Duodenal mucosa (tissue), 2 donors: ENCODE measurements at regions not wholly inside any gene's neighbourhood (a gene's known extent, or its start where the extent isn't known, plus 50 kb on each side); places are given as distances from the start of the nearest gene placed in this dataset.

Experiments used
- H3K27ac ChIP-seq: one replicate; pipeline ENCODE4 v1.7.0; 2013; ENCODE audit warnings: low read depth, low read length
- H3K27me3 ChIP-seq, 2 donors: one replicate each; pipeline ENCODE4 v1.7.0; 2013; ENCODE audit warnings: low read length in 2 of 2, control low read depth in 1 of 2; ENCODE audit not compliant: insufficient read depth in 2 of 2, control insufficient read depth in 1 of 2
- H3K36me3 ChIP-seq, 2 donors: one replicate each; pipeline ENCODE4 v1.7.0; 2013; ENCODE audit warnings: low read length in 2 of 2, control low read depth in 1 of 2; ENCODE audit not compliant: insufficient read depth in 2 of 2, control insufficient read depth in 1 of 2
- H3K4me1 ChIP-seq, 2 donors: one replicate each; pipeline ENCODE4 v1.7.0; 2013; ENCODE audit warnings: low read length in 2 of 2, control low read depth in 1 of 2; ENCODE audit not compliant: insufficient read depth in 2 of 2, control insufficient read depth in 1 of 2
- H3K4me3 ChIP-seq, 2 donors: one replicate each; pipeline ENCODE4 v1.7.0; 2013; ENCODE audit warnings: low read length in 2 of 2, low read depth in 1 of 2
- H3K9ac ChIP-seq, 2 donors: one replicate each; pipeline ENCODE4 v1.7.0; 2013; ENCODE audit warnings: low read length in 2 of 2, low read depth in 1 of 2
- H3K9me3 ChIP-seq, 2 donors: one replicate each; pipeline ENCODE4 v1.7.0; 2013; ENCODE audit warnings: low read length in 2 of 2, control low read depth in 1 of 2; ENCODE audit not compliant: control insufficient read depth in 1 of 2

DNA sequence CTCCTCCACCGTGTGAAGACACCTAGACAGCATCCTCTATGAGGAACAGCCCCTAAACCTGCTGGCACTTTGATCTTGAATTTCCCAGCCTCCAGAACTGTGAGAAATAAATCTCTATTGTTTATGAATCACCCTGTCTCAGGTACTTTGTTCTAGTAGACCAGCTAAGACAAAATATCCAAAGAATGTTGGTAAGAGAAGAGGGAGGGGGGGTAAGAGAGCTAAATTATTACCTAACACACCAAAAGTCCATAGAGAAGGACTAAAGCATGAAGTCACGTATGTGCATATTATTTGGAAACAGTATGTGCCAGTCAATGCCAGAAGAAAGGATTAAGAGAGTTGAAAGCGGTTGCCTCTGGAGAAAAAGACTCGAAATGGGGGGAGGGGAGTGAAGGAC, 211.0 kb downstream of the SP3 start:
- Histone ChIP-seq H3K4me3 (no peak overlapping the region), H3K36me3 (no peaks in the 10 kb centered on the region), H3K9ac (no peak overlapping the region), H3K27ac (no peak overlapping the region), H3K9me3 (no peaks in the 10 kb centered on the region), H3K4me1 (peaks cover 4% of the 10 kb centered on the region in 2 donors), H3K27me3 (no peaks in the 10 kb centered on the region)

GRCh38 chr2:173754837-173755236, 210.3 kb downstream of the SP3 start:
- Histone ChIP-seq H3K4me1 (peaks cover 4% of the 10 kb centered on the region in 2 donors), H3K9ac (no peak overlapping the region), H3K27me3 (no peaks in the 10 kb centered on the region), H3K4me3 (no peak overlapping the region), H3K36me3 (no peaks in the 10 kb centered on the region), H3K9me3 (no peaks in the 10 kb centered on the region), H3K27ac (no peak overlapping the region)

- Histone ChIP-seq H3K9ac (no peak overlapping the region), H3K9me3 (no peaks in the 10 kb centered on the region), H3K36me3 (no peaks in the 10 kb centered on the region), H3K4me3 (no peak overlapping the region), H3K27me3 (no peaks in the 10 kb centered on the region), H3K4me1 (peaks cover 4% of the 10 kb centered on the region in 2 donors), H3K27ac (no peak overlapping the region)
Observed at GRCh38 chr2:173755798-173756197, 209.4 kb downstream of the SP3 start.

DNA sequence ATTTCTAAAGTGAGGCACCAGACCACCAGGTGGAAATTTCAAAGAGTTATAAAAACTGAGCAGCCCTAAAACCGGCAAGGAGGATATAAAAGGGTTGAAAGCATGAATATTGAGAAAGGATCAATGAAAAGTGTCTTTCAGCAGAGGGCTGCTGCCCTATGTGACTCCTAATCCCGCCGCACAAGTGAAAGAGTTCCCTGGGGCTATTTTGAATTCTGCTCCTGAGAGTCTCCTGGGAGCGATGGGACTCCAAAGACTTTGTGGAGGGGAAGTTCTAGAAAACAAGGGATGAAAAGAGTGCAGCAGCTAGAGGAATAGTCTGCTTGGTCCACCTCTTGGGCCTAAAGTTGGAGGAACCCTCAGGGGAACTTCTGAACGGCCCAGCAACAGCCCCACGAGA, 205.2 kb downstream of the SP3 start:
- no peak overlapping the region for H3K9ac ChIP-seq
- peaks cover 3 to 4% of the 10 kb centered on the region in 2 donors for H3K4me1 ChIP-seq
- H3K9me3 ChIP-seq = no peaks in the 10 kb centered on the region
- no peaks in the 10 kb centered on the region for H3K36me3 ChIP-seq
- H3K4me3 ChIP-seq = no peak overlapping the region
- no peaks in the 10 kb centered on the region for H3K27me3 ChIP-seq
- no peak overlapping the region for H3K27ac ChIP-seq

DNA sequence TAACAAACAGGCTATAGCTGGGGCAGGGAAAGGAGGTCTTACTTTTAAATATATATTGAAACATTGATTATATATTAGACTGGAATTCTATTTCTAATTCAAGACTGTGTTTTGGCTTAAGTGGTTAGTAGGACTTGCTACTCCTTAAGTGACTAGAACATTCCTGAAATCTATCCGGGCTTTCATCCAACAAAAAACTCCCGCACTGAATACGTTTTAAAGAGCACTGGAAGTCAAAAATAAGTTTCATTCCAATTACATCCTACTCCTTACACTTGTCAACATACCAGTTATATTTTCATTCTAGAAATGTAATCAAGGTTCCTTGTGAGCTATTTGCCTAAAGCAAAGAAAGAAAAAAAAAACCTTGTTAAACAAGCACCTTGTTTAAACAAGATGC, 204.6 kb downstream of the SP3 start:
- Histone ChIP-seq H3K27me3 (no peaks in the 10 kb centered on the region), H3K9me3 (no peaks in the 10 kb centered on the region), H3K9ac (no peak overlapping the region), H3K36me3 (no peaks in the 10 kb centered on the region), H3K27ac (no peak overlapping the region), H3K4me1 (no peaks in the 10 kb centered on the region), H3K4me3 (no peak overlapping the region)

DNA sequence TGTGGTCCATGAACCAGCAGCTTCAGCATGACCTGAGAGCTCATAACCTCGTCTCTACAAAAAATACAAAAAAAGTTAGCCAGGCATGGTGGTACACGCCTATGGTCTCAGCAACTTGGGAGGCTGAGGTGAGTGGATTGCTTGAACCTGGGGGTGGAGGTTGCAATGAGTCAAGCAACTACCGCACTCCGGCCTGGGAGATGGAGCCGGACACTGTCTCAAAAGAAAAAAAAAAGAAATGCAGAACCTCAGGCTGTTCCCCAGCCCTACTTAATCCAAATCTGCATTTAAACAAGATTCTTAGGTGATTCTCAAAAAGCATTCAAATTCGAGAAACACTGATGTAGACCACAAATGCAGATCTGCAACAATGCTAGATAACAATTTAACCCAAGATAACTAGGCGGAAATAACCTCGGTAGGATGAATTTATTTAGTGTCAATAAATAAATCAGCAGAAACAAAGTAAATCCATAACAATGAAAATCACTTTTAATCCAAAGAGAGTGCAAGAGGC, 203.5 kb downstream of the SP3 start:
- Histone ChIP-seq H3K9me3 (no peaks in the 10 kb centered on the region), H3K27me3 (no peaks in the 10 kb centered on the region), H3K27ac (no peak overlapping the region), H3K4me1 (no peaks in the 10 kb centered on the region), H3K4me3 (no peak overlapping the region), H3K9ac (no peak overlapping the region), H3K36me3 (no peaks in the 10 kb centered on the region)

DNA sequence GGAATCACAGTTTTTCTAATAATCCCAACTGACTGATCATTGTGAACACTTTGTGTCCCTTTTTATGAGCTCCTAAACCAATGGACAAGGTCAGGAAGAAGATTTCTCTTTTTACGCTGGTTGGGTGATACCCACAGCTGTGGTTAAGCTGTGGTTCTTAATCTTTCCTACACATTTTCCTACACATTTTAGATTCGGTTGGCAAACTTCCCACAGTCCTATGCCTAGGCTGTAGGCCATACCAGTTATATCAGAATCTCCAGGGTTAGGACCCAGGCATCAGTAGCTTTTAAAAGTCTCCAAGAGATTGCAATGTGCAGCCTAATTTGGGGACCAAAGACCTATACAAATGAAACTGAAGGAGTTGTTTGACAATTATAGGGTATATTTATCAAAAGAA, 203.0 kb downstream of the SP3 start:
- Histone ChIP-seq H3K4me3 (no peak overlapping the region), H3K4me1 (no peaks in the 10 kb centered on the region), H3K36me3 (no peaks in the 10 kb centered on the region), H3K9me3 (no peaks in the 10 kb centered on the region), H3K27me3 (no peaks in the 10 kb centered on the region), H3K9ac (no peak overlapping the region), H3K27ac (no peak overlapping the region)

DNA sequence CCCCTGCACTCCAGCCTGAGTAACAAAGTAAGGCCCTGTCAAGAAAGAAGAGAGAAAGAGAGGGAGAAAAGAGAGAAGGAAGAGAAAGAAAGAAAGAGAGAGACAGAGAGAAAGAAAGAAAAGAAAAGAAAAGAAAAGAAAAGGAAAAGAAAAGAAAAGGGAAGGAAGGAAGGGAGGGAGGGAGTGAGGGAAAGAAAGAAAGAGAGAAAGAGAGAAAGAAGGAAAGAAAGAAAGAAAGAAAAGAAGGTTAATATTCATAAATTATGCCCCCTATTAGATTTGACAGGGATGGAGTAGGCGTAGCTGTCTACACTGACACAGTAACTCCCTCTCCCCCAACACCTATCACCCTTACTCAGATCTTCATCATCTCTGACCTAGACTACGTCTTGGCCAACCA, 202.3 kb downstream of the SP3 start:
- no peak overlapping the region for H3K4me3 ChIP-seq
- no peak overlapping the region for H3K9ac ChIP-seq
- no peaks in the 10 kb centered on the region for H3K9me3 ChIP-seq
- no peaks in the 10 kb centered on the region for H3K36me3 ChIP-seq
- no peaks in the 10 kb centered on the region for H3K27me3 ChIP-seq
- no peak overlapping the region for H3K27ac ChIP-seq
- no peaks in the 10 kb centered on the region for H3K4me1 ChIP-seq

GRCh38 chr2:173763641-173764040, 201.5 kb downstream of the SP3 start:
- no peaks in the 10 kb centered on the region for H3K9me3 ChIP-seq
- no peaks in the 10 kb centered on the region for H3K36me3 ChIP-seq
- no peaks in the 10 kb centered on the region for H3K27me3 ChIP-seq
- no peak overlapping the region for H3K4me3 ChIP-seq
- H3K4me1 ChIP-seq = no peaks in the 10 kb centered on the region
- no peak overlapping the region for H3K27ac ChIP-seq
- H3K9ac ChIP-seq = no peak overlapping the region

- no peaks in the 10 kb centered on the region for H3K4me1 ChIP-seq
- no peaks in the 10 kb centered on the region for H3K36me3 ChIP-seq
- no peak overlapping the region for H3K27ac ChIP-seq
- no peak overlapping the region for H3K4me3 ChIP-seq
- no peaks in the 10 kb centered on the region for H3K27me3 ChIP-seq
- no peak overlapping the region for H3K9ac ChIP-seq
- H3K9me3 ChIP-seq = no peaks in the 10 kb centered on the region
Observed at GRCh38 chr2:173764094-173764493, 201.1 kb downstream of the SP3 start.
